ENCODE measurements at regions not wholly inside any gene's neighbourhood (a gene's known extent, or its start where the extent isn't known, plus 50 kb on each side); places are given as distances from the start of the nearest gene placed in this dataset.

DNA sequence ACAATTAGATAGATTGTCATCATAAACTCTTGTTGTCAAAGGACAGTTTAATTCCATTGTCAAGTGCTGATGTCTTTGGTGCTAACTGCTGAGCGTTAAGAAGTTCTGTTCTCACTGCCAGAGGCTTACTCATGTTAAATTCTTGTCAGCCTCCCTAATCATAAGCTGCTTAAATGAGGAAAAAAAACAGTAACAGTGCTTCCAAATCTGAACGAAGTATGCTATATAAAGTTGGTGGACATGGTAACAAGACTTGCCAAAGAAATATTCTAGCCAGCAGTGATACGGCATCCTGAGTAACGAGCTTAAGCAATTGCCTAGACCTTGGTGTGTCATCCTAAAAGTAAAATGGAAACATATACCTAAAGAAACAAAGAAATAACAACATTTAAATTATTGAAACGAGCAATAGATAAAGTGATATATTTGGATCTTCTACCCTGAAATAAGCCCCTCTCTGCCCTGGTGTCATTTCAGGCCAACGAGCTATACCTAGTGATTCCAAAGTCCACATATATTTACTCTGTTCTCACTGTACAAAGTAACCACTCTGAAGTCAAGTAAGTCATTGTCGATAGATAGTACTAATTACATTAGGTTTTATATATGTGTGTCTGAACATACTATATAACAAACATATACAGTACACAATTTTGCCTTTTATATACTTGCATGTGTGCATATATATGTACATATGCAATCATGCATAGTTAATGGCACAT, 339.7 kb upstream of the HS3ST1 start:
- Histone ChIP-seq H3K27me3 (ENCODE audit: control insufficient read depth, insufficient read depth, low read length) (no peaks in the 10 kb centered on the region), H3K36me3 (ENCODE audit: control insufficient read depth, insufficient read depth, low read length) (no peaks in the 10 kb centered on the region), H3K27ac (ENCODE audit: low read length) (no peak overlapping the region), H3K4me3 (ENCODE audit: low read length) (no peak overlapping the region), H3K9me3 (ENCODE audit: control insufficient read depth, low read depth, low read length) (no peaks in the 10 kb centered on the region), H3K4me1 (ENCODE audit: control insufficient read depth, insufficient read depth, low read length) (no peaks in the 10 kb centered on the region)
- 68% methylated on average over 4 of the region's 7 CpGs for WGBS (ENCODE audit: insufficient coverage, low lambda C conversion rate)
- DNase-seq = no peak

DNA sequence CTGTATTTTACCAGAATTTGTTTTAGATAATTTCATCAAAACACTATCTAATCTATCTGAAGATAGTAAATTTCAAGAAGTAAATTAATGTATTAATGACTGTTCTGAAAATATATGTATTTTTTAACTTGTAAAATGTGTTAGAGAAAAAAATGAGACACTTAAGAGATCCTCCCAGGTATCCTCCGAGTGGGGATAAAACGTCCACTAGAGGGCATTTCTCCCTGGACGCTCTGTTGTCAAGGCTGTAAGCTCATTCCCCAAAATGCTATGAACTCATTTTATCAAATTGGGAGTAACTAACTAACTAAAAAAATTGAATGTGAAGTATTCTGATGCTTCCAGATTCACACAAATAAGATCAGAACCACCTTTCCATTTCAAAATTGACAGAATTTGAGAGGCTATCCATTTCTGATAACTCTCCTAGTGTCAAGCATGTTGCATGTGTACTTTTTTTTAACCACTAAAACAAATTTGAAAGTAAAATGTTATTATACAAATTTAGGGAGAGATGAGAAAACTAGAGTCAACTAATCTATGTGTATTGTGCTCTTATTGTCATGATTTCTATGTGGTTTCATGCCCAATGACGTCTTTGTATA, 337.3 kb upstream of the HS3ST1 start:
- H3K9me3 ChIP-seq (ENCODE audit: control insufficient read depth, low read depth, low read length) = no peaks in the 10 kb centered on the region
- no peak overlapping the region for H3K27ac ChIP-seq (ENCODE audit: low read length)
- no peaks in the 10 kb centered on the region for H3K4me1 ChIP-seq (ENCODE audit: control insufficient read depth, insufficient read depth, low read length)
- H3K36me3 ChIP-seq (ENCODE audit: control insufficient read depth, insufficient read depth, low read length) = no peaks in the 10 kb centered on the region
- H3K4me3 ChIP-seq (ENCODE audit: low read length) = no peak overlapping the region
- WGBS (ENCODE audit: insufficient coverage, low lambda C conversion rate) = no CpG with 5 or more reads among the region's 4 CpGs
- peak; percentile 19 to 24 for DNase-seq
- H3K27me3 ChIP-seq (ENCODE audit: control insufficient read depth, insufficient read depth, low read length) = no peaks in the 10 kb centered on the region

- Histone ChIP-seq H3K4me3 (ENCODE audit: low read length) (no peak overlapping the region), H3K27me3 (ENCODE audit: control insufficient read depth, insufficient read depth, low read length) (no peaks in the 10 kb centered on the region), H3K4me1 (ENCODE audit: control insufficient read depth, insufficient read depth, low read length) (no peaks in the 10 kb centered on the region), H3K9me3 (ENCODE audit: control insufficient read depth, low read depth, low read length) (no peaks in the 10 kb centered on the region), H3K27ac (ENCODE audit: low read length) (no peak overlapping the region), H3K36me3 (ENCODE audit: control insufficient read depth, insufficient read depth, low read length) (no peaks in the 10 kb centered on the region)
- 27% methylated on average over 5 of the region's 7 CpGs for WGBS (ENCODE audit: insufficient coverage, low lambda C conversion rate)
- peak in 1 of 2 donors; percentile 38 for DNase-seq
These were observed 319.6 kb upstream of the HS3ST1 start for GRCh38 chr4:11748164-11748872.

GRCh38 chr4:11746734-11747133, 318.0 kb upstream of the HS3ST1 start:
- no peak overlapping the region for H3K4me3 ChIP-seq (ENCODE audit: low read length)
- no peaks in the 10 kb centered on the region for H3K36me3 ChIP-seq (ENCODE audit: control insufficient read depth, insufficient read depth, low read length)
- 100% methylated on average over 2 of the region's 4 CpGs for WGBS (ENCODE audit: insufficient coverage, low lambda C conversion rate)
- no peak overlapping the region for H3K27ac ChIP-seq (ENCODE audit: low read length)
- no peaks in the 10 kb centered on the region for H3K27me3 ChIP-seq (ENCODE audit: control insufficient read depth, insufficient read depth, low read length)
- H3K4me1 ChIP-seq (ENCODE audit: control insufficient read depth, insufficient read depth, low read length) = no peaks in the 10 kb centered on the region
- no peak for DNase-seq
- H3K9me3 ChIP-seq (ENCODE audit: control insufficient read depth, low read depth, low read length) = no peaks in the 10 kb centered on the region

GRCh38 chr4:11743976-11744375, 315.3 kb upstream of the HS3ST1 start:
- H3K36me3 ChIP-seq (ENCODE audit: control insufficient read depth, insufficient read depth, low read length) = no peaks in the 10 kb centered on the region
- WGBS (ENCODE audit: insufficient coverage, low lambda C conversion rate) = 80% methylated on average over 1 of the region's 1 CpG
- H3K27me3 ChIP-seq (ENCODE audit: control insufficient read depth, insufficient read depth, low read length) = no peaks in the 10 kb centered on the region
- H3K4me3 ChIP-seq (ENCODE audit: low read length) = no peak overlapping the region
- H3K27ac ChIP-seq (ENCODE audit: low read length) = no peak overlapping the region
- peaks cover 2% of the 10 kb centered on the region for H3K4me1 ChIP-seq (ENCODE audit: control insufficient read depth, insufficient read depth, low read length)
- H3K9me3 ChIP-seq (ENCODE audit: control insufficient read depth, low read depth, low read length) = no peaks in the 10 kb centered on the region
- no peak for DNase-seq

DNA sequence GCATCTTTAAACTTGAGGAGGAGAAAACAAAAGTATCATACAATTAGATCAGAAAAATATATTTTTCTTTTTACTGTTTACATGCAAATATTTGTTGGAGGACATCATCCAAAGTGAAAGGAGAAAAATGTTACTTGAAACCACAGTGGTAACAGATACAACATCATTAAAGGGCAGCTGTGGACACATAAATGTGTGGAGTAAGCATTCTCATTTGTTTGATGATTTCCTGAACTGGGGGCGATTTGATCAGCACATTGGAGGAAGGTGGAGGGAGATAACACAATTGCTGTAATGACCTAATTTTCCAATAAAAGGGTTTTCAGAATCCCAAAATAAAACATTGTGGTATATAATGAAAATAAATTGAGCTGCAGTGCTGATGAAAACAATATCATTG, 314.5 kb upstream of the HS3ST1 start:
- Histone ChIP-seq H3K36me3 (ENCODE audit: control insufficient read depth, insufficient read depth, low read length) (no peaks in the 10 kb centered on the region), H3K27ac (ENCODE audit: low read length) (no peak overlapping the region), H3K9me3 (ENCODE audit: control insufficient read depth, low read depth, low read length) (no peaks in the 10 kb centered on the region), H3K27me3 (ENCODE audit: control insufficient read depth, insufficient read depth, low read length) (no peaks in the 10 kb centered on the region), H3K4me1 (ENCODE audit: control insufficient read depth, insufficient read depth, low read length) (peaks cover 2% of the 10 kb centered on the region), H3K4me3 (ENCODE audit: low read length) (no peak overlapping the region)
- DNase-seq = no peak
- 71% methylated on average over 1 of the region's 1 CpG for WGBS (ENCODE audit: insufficient coverage, low lambda C conversion rate)

- WGBS (ENCODE audit: insufficient coverage, low lambda C conversion rate) = 43% methylated on average over 1 of the region's 1 CpG
- Histone ChIP-seq H3K27me3 (ENCODE audit: control insufficient read depth, insufficient read depth, low read length) (no peaks in the 10 kb centered on the region), H3K9me3 (ENCODE audit: control insufficient read depth, low read depth, low read length) (no peaks in the 10 kb centered on the region), H3K36me3 (ENCODE audit: control insufficient read depth, insufficient read depth, low read length) (no peaks in the 10 kb centered on the region), H3K4me3 (ENCODE audit: low read length) (no peak overlapping the region), H3K4me1 (ENCODE audit: control insufficient read depth, insufficient read depth, low read length) (peaks cover 2% of the 10 kb centered on the region), H3K27ac (ENCODE audit: low read length) (no peak overlapping the region)
- peak in 1 of 2 donors; percentile 7 for DNase-seq
These were observed 312.5 kb upstream of the HS3ST1 start for GRCh38 chr4:11741190-11741652.

- no peak overlapping the region for H3K4me3 ChIP-seq (ENCODE audit: low read length)
- WGBS (ENCODE audit: insufficient coverage, low lambda C conversion rate) = 67% methylated on average over 1 of the region's 1 CpG
- H3K27ac ChIP-seq (ENCODE audit: low read length) = no peak overlapping the region
- no peaks in the 10 kb centered on the region for H3K36me3 ChIP-seq (ENCODE audit: control insufficient read depth, insufficient read depth, low read length)
- H3K27me3 ChIP-seq (ENCODE audit: control insufficient read depth, insufficient read depth, low read length) = no peaks in the 10 kb centered on the region
- no peaks in the 10 kb centered on the region for H3K9me3 ChIP-seq (ENCODE audit: control insufficient read depth, low read depth, low read length)
- no peak for DNase-seq
- H3K4me1 ChIP-seq (ENCODE audit: control insufficient read depth, insufficient read depth, low read length) = peaks cover 2% of the 10 kb centered on the region
These were observed 311.3 kb upstream of the HS3ST1 start for GRCh38 chr4:11739992-11740391.

- Histone ChIP-seq H3K27me3 (ENCODE audit: control insufficient read depth, insufficient read depth, low read length) (no peaks in the 10 kb centered on the region), H3K4me1 (ENCODE audit: control insufficient read depth, insufficient read depth, low read length) (peaks cover 6% of the 10 kb centered on the region), H3K4me3 (ENCODE audit: low read length) (no peak overlapping the region), H3K9me3 (ENCODE audit: control insufficient read depth, low read depth, low read length) (no peaks in the 10 kb centered on the region), H3K27ac (ENCODE audit: low read length) (no peak overlapping the region), H3K36me3 (ENCODE audit: control insufficient read depth, insufficient read depth, low read length) (no peaks in the 10 kb centered on the region)
- no CpG with 5 or more reads among the region's 2 CpGs for WGBS (ENCODE audit: insufficient coverage, low lambda C conversion rate)
- DNase-seq = no peak
These were observed 308.3 kb upstream of the HS3ST1 start for GRCh38 chr4:11736978-11737377.

GRCh38 chr4:11735651-11736050, 307.0 kb upstream of the HS3ST1 start:
- DNase-seq = no peak
- Histone ChIP-seq H3K36me3 (ENCODE audit: control insufficient read depth, insufficient read depth, low read length) (no peaks in the 10 kb centered on the region), H3K4me1 (ENCODE audit: control insufficient read depth, insufficient read depth, low read length) (peaks cover 4% of the 10 kb centered on the region), H3K4me3 (ENCODE audit: low read length) (no peak overlapping the region), H3K9me3 (ENCODE audit: control insufficient read depth, low read depth, low read length) (no peaks in the 10 kb centered on the region), H3K27ac (ENCODE audit: low read length) (no peak overlapping the region), H3K27me3 (ENCODE audit: control insufficient read depth, insufficient read depth, low read length) (no peaks in the 10 kb centered on the region)
